IPS DF 19.7 (cell line): ENCODE measurements at regions not wholly inside any gene's neighbourhood (a gene's known extent, or its start where the extent isn't known, plus 50 kb on each side); places are given as distances from the start of the nearest gene placed in this dataset.
A peak's percentile ranks its signal among the peaks of the same experiment; 100 is the strongest.

Source experiments
- DNase-seq: peaks from one replicate; pipeline ENCODE4 v3.0.0-alpha.2; 2013; ENCODE audit warnings: low read depth, low spot score

DNA sequence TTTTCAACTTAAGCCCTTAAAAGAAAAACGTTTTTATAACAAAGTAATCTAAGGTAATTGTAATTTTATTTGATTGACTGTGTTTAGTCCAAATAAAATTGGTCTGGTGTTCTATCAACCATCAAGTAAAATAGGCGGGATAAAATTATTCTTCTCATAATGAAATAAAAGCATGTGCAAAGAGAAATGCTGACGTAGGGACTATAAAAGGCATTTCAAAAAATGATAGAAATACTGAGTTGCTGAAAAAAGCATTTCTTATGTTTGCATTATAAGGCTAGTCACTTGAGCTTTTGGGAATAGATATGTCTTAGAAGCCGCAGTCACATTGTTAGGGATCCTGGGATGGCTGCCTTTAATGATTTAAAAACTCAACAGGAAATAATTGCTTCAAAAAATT is 608.0 kb upstream of the JAG1 start:
- DNase-seq, result no peak

DNA sequence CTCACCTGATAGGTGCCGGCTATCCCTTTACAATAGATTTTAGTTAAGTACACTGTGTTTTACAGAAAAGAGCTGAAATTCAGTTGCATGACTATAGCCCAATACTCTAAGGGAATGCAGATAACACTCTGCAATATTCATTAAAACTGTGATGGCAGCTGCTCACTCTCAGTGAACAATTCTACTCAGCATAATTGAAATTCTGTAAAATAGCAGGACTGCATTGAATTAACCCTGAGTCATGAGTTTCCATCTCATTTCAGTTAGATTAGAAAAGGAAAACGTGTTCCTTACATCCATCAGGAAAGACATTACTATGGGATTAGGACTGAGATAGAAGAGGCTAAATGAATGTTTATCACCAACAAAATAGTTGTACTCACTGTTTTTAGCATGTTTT is 613.3 kb upstream of the JAG1 start:
- no peak for DNase-seq

DNA sequence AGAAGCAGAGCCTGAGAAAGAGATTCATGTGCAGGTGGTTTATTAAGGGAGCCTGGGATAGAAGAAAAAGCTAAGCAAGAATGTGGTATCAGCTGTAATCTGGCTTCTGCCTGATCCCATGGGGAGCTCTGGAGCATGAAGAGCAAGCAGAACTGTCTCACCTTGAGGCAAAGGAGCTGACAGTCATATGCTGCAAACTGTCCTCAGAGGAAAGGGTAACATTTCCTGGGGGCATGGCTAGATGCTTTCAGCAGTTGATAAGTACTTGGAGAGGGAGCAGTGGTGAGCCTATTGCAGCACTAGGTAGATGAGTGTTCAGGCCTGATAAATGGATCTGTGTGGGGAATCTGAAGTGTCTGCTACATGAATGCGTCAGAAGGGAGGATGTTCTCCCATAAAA is 621.5 kb upstream of the BTBD3 start:
- no peak for DNase-seq

DNA sequence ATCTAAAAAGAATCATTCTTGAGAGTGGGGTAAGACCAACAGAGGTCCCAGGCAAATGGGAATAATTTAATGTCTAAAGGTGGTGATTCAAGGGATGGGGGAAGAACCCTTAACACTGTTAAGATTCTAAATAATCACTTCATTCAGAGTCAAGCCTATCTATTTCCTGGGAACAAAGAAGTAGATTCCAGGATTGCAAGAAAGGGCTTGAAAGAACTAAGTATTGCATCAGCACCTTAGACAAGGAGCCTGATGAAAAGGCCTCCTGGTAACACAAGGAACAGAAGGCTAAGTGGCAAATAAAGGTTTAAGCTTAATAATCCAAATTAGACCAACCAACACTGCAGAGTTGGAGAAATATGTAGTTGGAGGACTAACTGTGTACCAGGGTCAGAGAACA is 620.7 kb upstream of the BTBD3 start:
- DNase-seq, result no peak

DNA sequence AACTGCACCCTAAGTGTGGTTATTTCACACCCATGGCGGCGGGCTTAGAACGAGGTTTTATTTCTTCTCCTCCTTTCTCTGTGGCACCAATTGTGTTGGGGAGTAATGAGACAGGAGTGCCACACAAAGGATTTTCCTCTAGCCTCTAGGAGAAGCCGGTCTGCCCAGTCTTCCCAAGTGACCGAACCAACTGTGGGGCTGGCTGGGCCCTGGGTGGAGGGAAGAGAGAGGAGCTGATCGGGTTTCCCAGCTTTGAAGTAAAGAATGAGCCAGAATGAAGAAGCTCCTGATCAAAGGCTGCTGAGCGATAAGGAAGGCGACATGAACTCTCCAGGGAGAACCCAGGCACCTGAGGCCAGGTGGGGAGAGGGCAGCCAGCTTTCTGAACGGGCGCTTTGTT is 616.0 kb upstream of the BTBD3 start:
- no peak for DNase-seq

DNA sequence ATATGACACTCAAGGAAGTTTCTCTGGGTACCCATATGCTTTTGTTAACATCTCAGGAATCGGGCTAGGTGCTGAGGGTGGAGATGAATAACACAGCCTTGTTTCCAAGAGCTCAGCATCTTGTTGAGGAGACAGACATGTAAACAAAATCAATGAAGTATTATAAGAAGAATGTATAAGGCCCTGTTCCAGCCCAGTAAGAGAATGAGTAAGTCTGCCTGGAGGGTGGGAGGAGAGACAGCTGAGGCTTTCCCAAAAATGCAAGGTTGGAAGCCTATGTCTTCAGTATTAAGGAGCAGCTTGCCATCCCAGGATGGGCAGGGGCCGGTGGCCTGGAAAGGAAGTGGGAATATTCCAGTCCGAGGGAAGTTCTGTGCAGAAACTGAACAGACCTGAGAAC is 615.3 kb upstream of the BTBD3 start:
- no peak for DNase-seq

DNA sequence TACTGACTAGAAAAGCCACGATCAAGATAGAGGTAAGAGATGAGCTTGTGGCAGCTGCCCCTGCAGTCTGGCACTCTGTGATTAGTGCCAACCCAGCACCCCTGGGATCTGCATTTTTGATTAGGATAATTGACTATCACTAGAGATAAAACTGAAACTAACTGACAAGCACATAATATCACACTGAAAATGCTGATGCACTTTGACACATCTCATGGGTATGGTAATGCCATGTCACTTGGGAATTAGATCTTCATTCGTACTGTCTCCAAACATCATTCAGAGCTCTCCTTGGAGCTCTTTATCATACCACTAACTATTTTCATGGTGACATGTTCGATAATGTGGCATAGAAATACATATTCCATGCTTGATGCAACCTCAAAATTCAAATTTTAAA is 612.9 kb upstream of the BTBD3 start:
- DNase-seq, result no peak

DNA sequence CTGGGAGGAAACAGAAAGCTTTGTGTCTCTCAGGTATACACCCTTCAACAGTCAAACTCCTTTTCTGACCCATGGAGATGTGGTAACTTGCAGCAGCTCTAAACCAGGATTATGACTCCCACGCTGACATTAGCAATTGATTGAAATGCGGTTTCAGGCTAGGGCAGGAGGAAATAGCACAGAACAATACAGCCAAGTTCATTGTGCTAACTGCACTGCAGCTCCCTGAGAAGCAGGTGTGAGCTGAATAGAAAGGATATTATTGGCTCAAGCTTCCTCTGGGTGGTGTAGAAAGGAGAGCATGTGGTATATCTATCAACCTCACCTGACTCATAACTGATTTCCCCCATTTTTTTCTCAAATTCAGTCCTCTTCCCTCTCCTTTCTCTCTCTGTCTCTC is 612.3 kb upstream of the BTBD3 start:
- peak; percentile 38 for DNase-seq

DNA sequence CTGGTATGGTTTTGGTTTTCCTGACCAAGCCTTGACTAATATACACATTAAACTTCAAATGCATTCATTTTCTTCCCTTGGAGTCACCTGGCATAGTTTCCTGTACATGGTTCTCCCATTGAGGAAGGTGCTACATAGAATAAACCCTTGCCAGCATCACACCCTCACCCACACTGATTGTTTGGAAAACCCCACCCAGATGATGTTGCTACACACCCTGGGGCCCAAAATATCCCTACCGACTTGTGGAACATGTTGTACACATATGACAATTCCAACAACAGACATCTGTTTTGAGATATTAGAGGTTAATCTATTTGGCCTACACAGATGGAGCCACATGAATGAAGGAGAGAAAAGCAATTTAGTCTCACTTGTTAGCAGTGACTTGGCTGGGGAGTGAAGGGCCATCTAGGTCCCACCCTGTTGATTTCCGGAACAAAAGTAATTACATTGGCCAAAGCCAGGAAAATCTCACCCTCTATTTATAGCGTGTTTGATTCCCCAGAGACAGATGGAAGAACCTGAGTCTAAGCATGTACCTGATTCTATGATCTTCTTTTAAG is 606.0 kb upstream of the BTBD3 start:
- DNase-seq, result no peak

DNA sequence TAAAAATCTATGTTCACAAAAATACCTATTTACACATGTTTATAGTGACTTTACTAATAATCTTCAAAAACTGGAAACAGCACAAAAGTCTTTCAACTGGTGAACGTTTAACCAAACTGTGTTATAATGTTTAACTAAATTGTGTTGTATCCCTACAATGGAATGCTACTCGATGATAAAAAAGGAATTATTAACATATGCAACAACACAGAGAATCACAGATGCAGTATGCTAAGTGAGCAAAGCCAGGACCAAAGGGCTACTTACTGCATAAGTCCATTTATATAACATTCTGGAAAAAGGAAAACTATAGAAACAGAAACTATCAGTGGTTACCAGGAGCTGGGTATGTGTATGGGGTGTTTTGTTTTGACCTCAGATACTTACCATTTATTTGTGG is 602.2 kb upstream of the BTBD3 start:
- no peak for DNase-seq

DNA sequence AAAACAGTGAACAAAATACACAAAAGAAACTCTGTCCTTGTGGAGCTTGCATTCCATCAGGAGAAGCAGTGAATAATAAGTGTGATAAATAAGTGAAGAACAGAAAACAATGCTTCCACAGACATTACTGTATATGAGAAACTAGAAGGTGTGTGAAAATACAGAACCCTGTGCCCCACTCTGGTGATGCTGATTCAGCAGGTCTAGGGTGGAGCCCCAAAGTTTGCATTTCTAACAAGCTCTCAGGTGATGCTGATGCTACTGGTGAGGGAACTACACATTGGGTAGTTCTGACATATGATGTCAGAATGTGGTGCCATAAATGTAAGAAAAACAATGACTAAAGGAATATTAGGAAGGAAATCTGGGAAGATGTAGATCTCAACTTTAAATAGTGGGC is 601.4 kb upstream of the BTBD3 start:
- DNase-seq, result no peak

DNA sequence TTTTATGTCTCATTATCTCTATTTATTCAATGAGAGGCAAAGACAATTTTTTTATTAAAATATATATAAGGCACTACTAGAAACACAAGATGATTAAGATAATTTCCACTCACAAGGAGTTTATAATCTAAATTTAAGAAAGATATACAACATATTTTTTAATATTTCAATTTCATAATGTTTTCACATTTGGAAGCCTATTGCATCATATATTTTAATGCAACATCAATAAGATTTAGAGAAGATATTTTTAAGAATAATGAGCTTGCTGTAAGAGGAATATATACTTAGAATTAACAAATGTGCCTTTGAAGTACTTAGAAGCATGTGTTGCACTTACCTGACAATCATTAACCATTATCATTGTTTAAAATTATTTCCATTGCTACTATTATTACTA is 597.7 kb upstream of the BTBD3 start:
- no peak for DNase-seq

DNA sequence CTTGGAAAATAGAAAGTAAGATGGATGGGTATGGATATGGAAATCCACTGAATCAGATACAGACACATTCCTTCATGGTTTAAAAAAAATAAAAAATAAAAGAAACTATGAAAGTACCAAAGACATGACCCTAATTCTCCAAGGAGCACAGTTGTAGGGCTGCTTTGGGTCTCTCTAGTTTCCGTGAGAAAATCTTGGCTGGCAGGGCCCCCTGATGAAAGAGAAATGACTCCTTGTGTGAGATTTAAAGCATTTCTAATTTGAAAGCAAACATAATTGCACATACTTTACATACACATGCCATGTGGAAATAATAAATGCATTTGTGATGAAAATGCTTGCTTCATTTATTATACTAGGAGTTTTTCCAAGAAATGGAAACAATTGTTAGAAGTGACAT is 593.9 kb upstream of the BTBD3 start:
- no peak for DNase-seq

DNA sequence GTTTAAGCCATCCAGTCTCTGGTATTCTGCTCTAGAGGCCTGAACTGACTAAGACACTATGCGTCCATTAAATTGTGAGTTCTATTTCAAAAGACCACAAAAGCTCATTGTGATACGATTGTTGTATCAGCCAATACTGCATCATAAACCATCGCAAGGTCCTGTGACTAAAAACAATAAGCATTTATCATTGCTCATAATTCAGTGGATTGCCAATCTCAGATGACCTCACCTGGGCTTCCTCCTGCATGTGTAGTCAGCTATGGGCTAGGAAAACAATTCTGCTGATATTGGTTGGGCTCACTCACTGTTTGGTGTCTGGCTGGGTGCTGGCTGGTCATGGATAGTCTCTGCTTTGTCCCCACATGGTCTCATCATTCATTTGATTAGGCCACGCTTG is 592.7 kb upstream of the BTBD3 start:
- no peak for DNase-seq

DNA sequence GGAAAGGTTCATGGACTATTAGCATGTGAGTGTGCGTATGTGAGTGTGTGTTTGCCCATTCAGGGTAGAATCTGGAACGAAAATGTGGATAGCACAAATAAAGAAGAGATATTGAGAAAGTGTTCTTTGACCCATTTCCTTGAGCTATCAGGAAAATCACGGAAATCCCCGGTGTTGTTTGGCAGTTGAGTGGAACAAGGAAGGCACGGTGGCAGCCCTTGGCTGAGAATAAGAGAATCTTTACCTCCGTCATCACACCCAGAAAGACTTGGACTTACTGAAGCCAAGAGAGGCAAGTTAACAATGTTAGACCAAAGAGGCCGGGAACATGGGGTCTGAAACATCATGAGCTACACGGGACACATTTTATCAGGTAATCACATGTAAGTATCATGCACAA is 588.9 kb upstream of the BTBD3 start:
- DNase-seq, result no peak

DNA sequence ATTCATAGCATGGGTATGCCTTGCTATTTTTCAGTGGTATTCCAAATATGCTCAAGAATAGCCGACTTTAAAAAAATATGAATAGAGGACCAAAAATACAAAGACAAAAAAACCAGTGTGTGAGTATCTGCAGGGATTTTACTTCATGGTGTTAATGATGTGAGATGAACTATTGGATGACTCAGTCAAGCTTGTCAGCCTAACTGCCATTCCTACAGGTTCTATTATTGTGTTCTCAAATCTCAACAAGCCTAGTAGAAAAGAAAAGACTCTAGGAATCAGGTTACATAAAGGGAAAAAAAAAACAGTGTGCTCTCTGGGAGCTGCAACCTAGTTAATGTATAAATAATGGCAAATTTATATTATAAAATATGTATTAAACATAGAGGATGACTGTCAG is 588.4 kb upstream of the BTBD3 start:
- no peak for DNase-seq

DNA sequence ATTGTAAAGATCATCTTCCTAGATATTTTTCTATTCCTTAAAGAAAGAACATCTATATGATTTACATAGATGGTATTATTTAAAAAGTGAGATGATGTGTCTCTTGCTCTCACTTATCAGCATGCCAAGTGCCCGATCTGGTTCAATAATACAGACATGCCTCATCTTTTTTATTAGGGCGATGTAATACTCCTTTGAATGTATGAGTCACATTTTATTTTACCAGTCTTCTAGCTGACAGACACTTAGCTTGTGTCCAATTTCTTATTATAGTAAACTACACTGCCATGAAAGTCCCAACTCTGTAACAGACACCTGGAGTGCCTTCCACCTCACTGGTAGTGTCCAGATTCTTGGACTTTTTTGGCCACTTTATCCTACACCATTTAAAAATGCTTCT is 586.6 kb upstream of the BTBD3 start:
- DNase-seq, result no peak

DNA sequence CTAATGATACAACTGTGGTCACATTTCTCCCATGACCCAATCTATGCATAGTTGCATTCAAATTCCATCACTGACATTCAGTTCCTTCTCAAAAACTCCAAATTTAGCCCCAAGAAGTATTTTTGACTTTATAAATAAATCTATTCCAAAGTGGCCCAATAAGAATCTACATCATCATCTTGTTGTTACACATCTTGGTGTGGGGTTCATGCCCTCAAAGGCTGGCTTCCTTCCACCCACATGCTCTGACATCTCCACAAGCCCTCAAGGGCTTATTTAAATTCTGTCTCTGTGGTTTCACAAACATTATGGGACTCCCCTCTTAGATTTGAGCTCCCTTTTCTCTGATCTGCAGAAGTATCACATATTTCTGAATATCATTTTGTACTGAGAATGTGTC is 585.3 kb upstream of the BTBD3 start:
- DNase-seq, result no peak

DNA sequence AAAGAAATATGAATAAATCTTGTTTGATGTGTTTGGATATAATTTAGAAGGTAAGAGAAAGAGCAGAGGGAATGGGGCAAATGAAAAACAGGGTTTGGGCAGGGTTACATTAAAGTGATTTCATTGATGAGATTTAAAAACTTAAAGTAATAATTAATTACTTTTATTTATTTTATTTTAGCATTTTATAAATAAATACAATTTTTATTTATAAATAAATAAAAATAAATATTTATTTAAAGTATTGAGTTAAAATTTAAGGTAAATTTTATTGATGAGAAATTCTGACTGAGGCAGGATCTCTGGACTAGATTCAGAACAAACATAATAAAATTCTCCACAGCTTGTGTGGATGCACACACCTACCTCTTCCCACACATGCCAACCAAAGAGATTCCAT is 584.1 kb upstream of the BTBD3 start:
- DNase-seq, result no peak

DNA sequence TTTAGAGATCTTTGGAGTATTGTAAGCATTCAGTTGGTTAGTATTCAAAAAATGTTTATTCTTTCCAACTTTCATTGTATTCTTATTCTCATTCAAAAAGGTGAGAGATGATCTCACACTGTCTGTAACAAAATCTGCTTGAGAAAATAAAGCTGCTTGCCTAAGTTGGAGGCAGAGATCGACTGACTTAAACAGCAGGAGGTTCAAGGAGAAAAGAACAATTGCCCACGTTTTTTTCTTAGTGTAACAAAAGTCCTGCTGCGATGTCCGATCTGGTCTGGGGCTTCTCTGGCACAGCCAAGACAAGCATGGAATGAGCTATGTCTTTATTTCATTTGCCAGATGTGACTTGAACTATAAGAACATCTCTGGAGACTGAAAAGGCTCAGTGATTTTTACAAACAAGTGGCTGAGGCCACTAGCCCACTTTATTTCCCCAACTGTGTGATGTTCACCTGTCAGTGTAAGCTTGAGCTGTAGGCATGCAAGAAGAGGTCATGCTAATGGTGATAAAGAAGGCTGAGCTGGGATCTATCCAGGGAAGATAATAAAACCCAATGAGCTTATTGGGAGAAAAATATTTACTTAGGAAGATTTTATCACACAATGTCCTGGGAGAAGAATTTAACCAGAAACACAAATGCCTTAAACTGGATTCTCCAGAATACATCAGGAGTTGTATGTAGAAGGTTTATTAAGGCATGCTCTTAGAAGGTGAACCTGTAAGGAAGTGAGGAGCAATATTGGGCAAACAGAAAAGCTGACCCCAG is 580.1 kb upstream of the BTBD3 start:
- DNase-seq, result no peak

DNA sequence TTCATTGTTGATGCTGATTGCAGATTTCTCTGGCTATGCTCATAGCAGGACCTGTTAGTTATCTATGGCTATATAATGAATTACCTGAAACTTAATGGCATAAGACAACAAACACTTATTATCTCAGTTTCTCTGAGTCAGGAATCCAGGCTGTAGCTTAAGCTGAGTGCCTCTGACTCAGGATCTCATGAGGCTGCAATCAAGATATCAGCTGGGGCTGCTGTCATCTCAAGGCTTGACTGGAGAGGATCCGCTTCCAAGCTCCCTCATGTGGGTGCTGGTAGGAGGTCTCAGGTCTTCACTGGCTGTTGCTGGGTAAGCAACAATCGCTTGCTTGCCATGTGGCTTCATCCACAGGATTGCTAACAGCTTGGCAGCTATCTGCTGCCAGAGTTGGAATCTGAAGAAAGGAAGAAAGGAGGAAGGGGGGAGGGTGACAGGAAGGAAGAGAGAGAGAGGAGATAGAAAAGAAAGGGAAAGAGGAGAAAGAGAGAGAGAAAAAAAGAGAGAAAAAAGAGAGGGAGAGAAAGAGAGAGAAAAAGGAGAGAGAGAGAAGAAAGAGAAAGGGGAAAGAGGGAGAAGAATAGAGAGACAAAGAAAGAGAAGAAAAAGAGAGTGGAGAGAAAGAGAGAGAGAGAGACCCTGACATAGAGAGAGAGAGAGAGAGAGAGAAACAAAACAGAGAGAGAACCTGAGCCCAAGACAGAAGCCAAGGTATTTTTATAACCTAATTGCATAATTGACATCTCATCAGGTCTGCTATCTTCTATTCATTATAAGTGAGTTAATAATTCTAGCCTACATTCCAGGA is 579.0 kb upstream of the BTBD3 start:
- DNase-seq, result no peak

DNA sequence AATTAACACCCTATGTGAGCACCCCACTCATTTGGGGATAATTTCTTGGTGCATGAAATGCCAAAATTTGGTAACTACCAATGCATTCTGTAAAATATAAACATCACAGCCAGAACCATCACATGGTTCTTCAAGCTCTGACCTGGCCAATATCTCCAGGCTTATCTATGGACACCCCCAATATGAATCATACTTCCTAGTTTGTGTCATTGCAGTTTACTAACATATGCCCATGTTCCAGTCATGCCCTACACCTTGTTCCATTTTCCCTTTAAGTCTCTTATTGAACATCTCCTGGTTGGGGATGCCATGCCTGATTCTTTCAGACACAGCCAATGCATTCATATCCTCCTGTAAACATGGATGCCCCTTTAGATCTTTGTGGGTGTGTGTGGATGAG is 572.8 kb upstream of the BTBD3 start:
- no peak for DNase-seq

DNA sequence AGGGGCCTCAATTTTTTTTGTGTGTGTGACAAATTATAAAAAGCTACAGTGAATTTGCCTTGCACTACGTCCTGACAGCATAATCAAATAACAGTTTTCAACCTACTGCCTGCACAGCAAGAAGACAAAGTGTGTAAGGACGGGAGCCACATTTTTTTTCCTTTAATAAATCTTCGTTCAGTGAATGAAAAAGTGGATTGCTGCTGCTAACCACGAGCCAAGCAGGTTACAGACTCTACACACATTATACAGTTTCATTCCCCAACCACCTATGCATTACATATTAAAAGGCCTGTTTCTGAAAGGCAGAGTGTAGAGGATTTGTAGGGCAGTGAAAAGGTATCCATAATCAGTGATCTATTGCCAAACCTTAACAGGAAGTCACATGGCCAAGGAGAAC is 570.0 kb upstream of the BTBD3 start:
- DNase-seq, result no peak
